Ectodermal cell (in vitro differentiated cells): ENCODE measurements at regions not wholly inside any gene's neighbourhood (a gene's known extent, or its start where the extent isn't known, plus 50 kb on each side); places are given as distances from the start of the nearest gene placed in this dataset.

ENCODE experiments used
- H3K27ac ChIP-seq: 2 replicates; pipeline ENCODE4 v1.7.0; 2013; ENCODE audit warnings: mild to moderate bottlenecking, low read depth, low read length; ENCODE audit not compliant: insufficient read depth, poor library complexity, severe bottlenecking
- H3K27me3 ChIP-seq: 2 replicates; pipeline ENCODE4 v1.7.0; 2013; ENCODE audit warnings: mild to moderate bottlenecking, low read length; ENCODE audit not compliant: insufficient read depth, control insufficient read depth, poor library complexity, severe bottlenecking
- H3K36me3 ChIP-seq: one replicate; pipeline ENCODE4 v1.7.0; 2013; ENCODE audit warnings: low read length; ENCODE audit not compliant: control insufficient read depth, insufficient read depth
- H3K4me1 ChIP-seq: one replicate; pipeline ENCODE4 v1.7.0; 2013; ENCODE audit warnings: low read length; ENCODE audit not compliant: control insufficient read depth, insufficient read depth
- H3K4me3 ChIP-seq: 2 replicates; pipeline ENCODE4 v1.7.0; 2013; ENCODE audit warnings: low read depth, low read length, control low read depth; ENCODE audit not compliant: insufficient read depth
- H3K9me3 ChIP-seq: 2 replicates; pipeline ENCODE4 v1.7.0; 2013; ENCODE audit warnings: mild to moderate bottlenecking, low read length, moderate library complexity; ENCODE audit not compliant: control insufficient read depth
- WGBS, 2 experiments: methylation state at CpG; one replicate each; pipeline ENCODE4 v1.1.7; 2013; ENCODE audit warnings: missing lambda C conversion rate in 2 of 2; 5-methylcytosine and 5-hydroxymethylcytosine counted together

- Histone ChIP-seq H3K4me3 (no peak overlapping the region), H3K27me3 (no peaks in the 10 kb centered on the region), H3K4me1 (no peaks in the 10 kb centered on the region), H3K36me3 (no peaks in the 10 kb centered on the region), H3K9me3 (no peaks in the 10 kb centered on the region), H3K27ac (no peak overlapping the region)
- 89 to 95% methylated on average over 4 of the region's 6 CpGs for WGBS, 2 experiments
Observed at GRCh38 chr6:87799651-87800050, 97.6 kb upstream of the AKIRIN2 start.

GRCh38 chr6:87798393-87799278, 96.6 kb upstream of the AKIRIN2 start:
- Histone ChIP-seq H3K27me3 (no peaks in the 10 kb centered on the region), H3K4me1 (no peaks in the 10 kb centered on the region), H3K36me3 (no peaks in the 10 kb centered on the region), H3K27ac (no peak overlapping the region), H3K9me3 (no peaks in the 10 kb centered on the region), H3K4me3 (no peak overlapping the region)
- 45 to 59% methylated on average over 2 of the region's 2 CpGs for WGBS, 2 experiments

GRCh38 chr6:87794922-87795885, 93.2 kb upstream of the AKIRIN2 start:
- no peaks in the 10 kb centered on the region for H3K9me3 ChIP-seq
- 84 to 85% methylated on average over 10 of the region's 11 CpGs for WGBS, 2 experiments
- no peaks in the 10 kb centered on the region for H3K4me1 ChIP-seq
- no peak overlapping the region for H3K4me3 ChIP-seq
- no peak overlapping the region for H3K27ac ChIP-seq
- no peaks in the 10 kb centered on the region for H3K27me3 ChIP-seq
- no peaks in the 10 kb centered on the region for H3K36me3 ChIP-seq

GRCh38 chr6:87793315-87793714, 91.3 kb upstream of the AKIRIN2 start:
- Histone ChIP-seq H3K4me1 (peaks cover 9% of the 10 kb centered on the region), H3K27ac (no peak overlapping the region), H3K27me3 (no peaks in the 10 kb centered on the region), H3K9me3 (no peaks in the 10 kb centered on the region), H3K4me3 (no peak overlapping the region), H3K36me3 (no peaks in the 10 kb centered on the region)
- WGBS, 2 experiments, result 91 to 100% methylated on average over 2 of the region's 2 CpGs

GRCh38 chr6:87791982-87792381, 89.9 kb upstream of the AKIRIN2 start:
- Histone ChIP-seq H3K4me1 (peaks cover 9% of the 10 kb centered on the region), H3K4me3 (no peak overlapping the region), H3K27ac (no peak overlapping the region), H3K27me3 (no peaks in the 10 kb centered on the region), H3K9me3 (no peaks in the 10 kb centered on the region), H3K36me3 (no peaks in the 10 kb centered on the region)
- 88 to 95% methylated on average over 7 of the region's 7 CpGs for WGBS, 2 experiments

- H3K9me3 ChIP-seq, result no peaks in the 10 kb centered on the region
- no peak overlapping the region for H3K27ac ChIP-seq
- H3K27me3 ChIP-seq, result no peaks in the 10 kb centered on the region
- peaks cover 9% of the 10 kb centered on the region for H3K4me1 ChIP-seq
- H3K4me3 ChIP-seq, result no peak overlapping the region
- no peaks in the 10 kb centered on the region for H3K36me3 ChIP-seq
- 90 to 92% methylated on average over 6 of the region's 6 CpGs for WGBS, 2 experiments
Observed at GRCh38 chr6:87791485-87791884, 89.5 kb upstream of the AKIRIN2 start.

- Histone ChIP-seq H3K36me3 (no peaks in the 10 kb centered on the region), H3K9me3 (no peaks in the 10 kb centered on the region), H3K4me3 (no peak overlapping the region), H3K27ac (no peak overlapping the region), H3K4me1 (peaks cover 9% of the 10 kb centered on the region), H3K27me3 (no peaks in the 10 kb centered on the region)
Observed at GRCh38 chr6:87791029-87791428, 89.0 kb upstream of the AKIRIN2 start.

- no peak overlapping the region for H3K27ac ChIP-seq
- no peaks in the 10 kb centered on the region for H3K9me3 ChIP-seq
- no peaks in the 10 kb centered on the region for H3K36me3 ChIP-seq
- 80 to 91% methylated on average over 1 to 2 of the region's 3 CpGs for WGBS, 2 experiments
- peaks cover 9% of the 10 kb centered on the region for H3K4me1 ChIP-seq
- no peak overlapping the region for H3K4me3 ChIP-seq
- H3K27me3 ChIP-seq, result no peaks in the 10 kb centered on the region
Observed at GRCh38 chr6:87789900-87790290, 87.9 kb upstream of the AKIRIN2 start.

- Histone ChIP-seq H3K4me1 (peaks cover 9% of the 10 kb centered on the region), H3K27ac (no peak overlapping the region), H3K36me3 (no peaks in the 10 kb centered on the region), H3K9me3 (no peaks in the 10 kb centered on the region), H3K27me3 (no peaks in the 10 kb centered on the region), H3K4me3 (no peak overlapping the region)
- 50 to 59% methylated on average over 2 of the region's 2 CpGs for WGBS, 2 experiments
Observed at GRCh38 chr6:87789198-87789899, 87.3 kb upstream of the AKIRIN2 start.

- Histone ChIP-seq H3K27me3 (no peaks in the 10 kb centered on the region), H3K4me3 (no peak overlapping the region), H3K9me3 (no peaks in the 10 kb centered on the region), H3K27ac (no peak overlapping the region), H3K36me3 (no peaks in the 10 kb centered on the region), H3K4me1 (peaks cover 9% of the 10 kb centered on the region)
- 82 to 96% methylated on average over 2 to 3 of the region's 3 CpGs for WGBS, 2 experiments
Observed at GRCh38 chr6:87788141-87788540, 86.1 kb upstream of the AKIRIN2 start.
